ENCODE measurements at regions not wholly inside any gene's neighbourhood (a gene's known extent, or its start where the extent isn't known, plus 50 kb on each side); places are given as distances from the start of the nearest gene placed in this dataset.

DNA sequence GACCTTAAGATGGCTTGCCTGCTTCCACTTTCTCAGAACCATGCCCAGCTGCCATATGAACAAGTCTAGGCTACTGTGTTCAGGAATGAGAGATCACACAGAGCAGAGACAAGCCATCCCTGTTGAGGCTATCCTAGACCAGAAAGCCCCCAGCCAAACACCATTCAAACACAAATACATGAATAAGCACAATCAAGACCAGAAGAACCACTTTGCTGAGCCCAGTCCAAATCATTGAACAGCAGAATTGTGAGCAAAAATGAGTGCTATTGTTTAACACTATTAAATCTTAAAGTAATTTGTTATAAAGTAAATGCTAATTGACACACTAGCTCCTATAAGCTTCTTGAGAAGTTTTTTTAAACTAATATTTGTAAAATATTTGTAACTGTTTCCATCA lies 79.0 kb upstream of the LYZL1 start:
- TF ChIP-seq, protein P1, sequence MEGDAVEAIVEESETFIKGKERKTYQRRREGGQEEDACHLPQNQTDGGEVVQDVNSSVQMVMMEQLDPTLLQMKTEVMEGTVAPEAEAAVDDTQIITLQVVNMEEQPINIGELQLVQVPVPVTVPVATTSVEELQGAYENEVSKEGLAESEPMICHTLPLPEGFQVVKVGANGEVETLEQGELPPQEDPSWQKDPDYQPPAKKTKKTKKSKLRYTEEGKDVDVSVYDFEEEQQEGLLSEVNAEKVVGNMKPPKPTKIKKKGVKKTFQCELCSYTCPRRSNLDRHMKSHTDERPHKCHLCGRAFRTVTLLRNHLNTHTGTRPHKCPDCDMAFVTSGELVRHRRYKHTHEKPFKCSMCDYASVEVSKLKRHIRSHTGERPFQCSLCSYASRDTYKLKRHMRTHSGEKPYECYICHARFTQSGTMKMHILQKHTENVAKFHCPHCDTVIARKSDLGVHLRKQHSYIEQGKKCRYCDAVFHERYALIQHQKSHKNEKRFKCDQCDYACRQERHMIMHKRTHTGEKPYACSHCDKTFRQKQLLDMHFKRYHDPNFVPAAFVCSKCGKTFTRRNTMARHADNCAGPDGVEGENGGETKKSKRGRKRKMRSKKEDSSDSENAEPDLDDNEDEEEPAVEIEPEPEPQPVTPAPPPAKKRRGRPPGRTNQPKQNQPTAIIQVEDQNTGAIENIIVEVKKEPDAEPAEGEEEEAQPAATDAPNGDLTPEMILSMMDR (IDR thresholded peaks at IDR 0.05; ENCODE audit: low read depth, low read length): no peak
- in situ Hi-C loops (cut with HindIII; ENCODE audit: low sequenced_read_pairs): no loop called here
- DNase-seq (ENCODE audit: low read depth, low spot score): no peak
- no peak overlapping the region for H3K4me3 ChIP-seq (ENCODE audit: low read depth, low read length)

DNA sequence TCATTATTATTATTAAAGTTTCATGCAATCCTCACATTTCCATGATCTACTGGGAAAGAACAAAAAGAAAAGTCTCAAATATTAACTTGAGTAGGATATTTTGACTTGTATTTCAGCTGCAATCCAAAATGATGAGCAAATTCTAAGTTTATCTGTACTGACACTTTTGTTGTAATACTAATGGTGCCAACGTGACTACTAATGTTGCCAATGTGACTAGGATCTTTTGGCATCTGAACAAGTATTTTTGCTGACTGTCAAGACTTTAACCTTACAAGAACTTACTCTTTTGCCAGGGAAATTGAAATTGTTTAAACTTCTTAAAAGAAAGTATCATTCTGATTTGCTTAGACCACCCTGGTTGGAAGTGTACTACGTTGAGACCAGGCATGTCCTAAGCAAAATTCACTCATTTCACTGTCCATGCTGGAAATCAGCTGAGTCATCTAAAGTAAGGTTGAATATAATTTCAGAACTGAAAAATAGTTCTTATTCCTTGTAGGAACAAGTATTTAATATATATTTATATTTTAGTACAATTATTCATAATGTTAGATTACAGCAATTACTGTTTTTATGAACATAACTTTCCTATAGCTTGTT lies 78.5 kb upstream of the LYZL1 start:
- TF ChIP-seq, protein P1 (IDR thresholded peaks at IDR 0.05; ENCODE audit: low read depth, low read length): no peak
- DNase-seq (ENCODE audit: low read depth, low spot score): no peak
- H3K4me3 ChIP-seq (ENCODE audit: low read depth, low read length): no peak overlapping the region
- in situ Hi-C loops (cut with HindIII; ENCODE audit: low sequenced_read_pairs): no loop called here

DNA sequence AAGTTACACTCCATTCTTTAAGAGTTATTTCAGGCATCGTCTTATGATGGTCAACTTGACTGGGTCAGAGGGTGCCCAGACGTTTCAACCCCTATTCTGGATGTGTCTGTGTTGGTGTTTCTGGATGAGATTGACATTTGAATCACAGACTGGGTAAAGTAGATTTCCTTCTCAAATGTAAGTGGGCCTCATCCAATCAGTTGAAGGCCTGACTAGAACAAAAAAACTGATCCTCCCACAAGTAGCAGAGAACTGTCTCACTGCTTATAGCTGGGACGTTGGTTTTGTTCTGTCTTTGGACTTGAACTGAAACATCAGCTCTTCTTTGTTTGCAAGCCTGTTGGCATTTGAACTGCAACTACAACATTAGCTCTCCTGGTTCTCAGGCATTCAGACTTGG lies 76.3 kb upstream of the LYZL1 start:
- TF ChIP-seq, protein P1 (IDR thresholded peaks at IDR 0.05; ENCODE audit: low read depth, low read length): no peak
- no peak for DNase-seq (ENCODE audit: low read depth, low spot score)
- in situ Hi-C loops (cut with HindIII; ENCODE audit: low sequenced_read_pairs): no loop called here
- no peak overlapping the region for H3K4me3 ChIP-seq (ENCODE audit: low read depth, low read length)

DNA sequence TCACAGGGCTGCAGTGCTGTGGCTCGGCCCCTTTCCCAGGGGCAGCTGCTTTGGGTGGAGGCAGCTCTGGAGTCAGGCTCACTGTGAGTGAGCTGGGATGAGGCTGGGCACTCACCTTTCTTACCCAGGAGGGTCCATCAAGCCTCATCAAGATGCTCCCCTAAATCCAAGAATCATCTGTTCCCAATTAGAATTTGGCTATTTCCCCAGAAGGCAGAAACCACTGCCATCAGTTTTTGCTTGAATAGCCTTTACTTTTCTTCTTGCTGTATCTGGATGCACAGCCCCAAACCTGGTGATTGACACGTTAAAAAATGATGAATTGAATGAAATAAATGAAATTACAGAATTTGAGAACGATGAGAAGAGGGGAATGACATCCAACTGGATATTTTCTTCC lies 74.3 kb upstream of the LYZL1 start:
- DNase-seq (ENCODE audit: low read depth, low spot score): no peak
- in situ Hi-C loops (cut with HindIII; ENCODE audit: low sequenced_read_pairs): no loop called here
- TF ChIP-seq, protein P1 (IDR thresholded peaks at IDR 0.05; ENCODE audit: low read depth, low read length): no peak
- H3K4me3 ChIP-seq (ENCODE audit: low read depth, low read length): no peak overlapping the region

DNA sequence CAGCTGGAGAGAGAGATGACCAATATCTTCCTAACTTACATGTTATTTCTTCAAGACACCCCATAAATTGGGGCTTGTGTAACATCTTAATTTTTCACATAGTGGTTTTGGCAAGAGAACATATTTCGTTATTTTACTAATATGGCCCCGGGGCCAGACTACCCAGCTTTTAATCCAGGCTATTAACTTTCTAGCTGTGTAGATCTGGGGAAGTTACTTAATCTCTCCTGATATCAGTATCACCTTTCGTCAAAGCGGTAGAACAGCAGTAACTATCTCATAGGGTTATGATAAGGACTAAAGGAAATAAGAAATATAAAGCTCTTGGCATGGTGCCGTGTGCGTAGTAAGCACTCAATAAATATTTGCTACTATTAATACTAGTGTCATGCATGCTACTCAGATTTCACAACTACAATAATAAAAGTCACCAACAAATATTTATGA lies 71.6 kb upstream of the LYZL1 start:
- no peak overlapping the region for H3K4me3 ChIP-seq (ENCODE audit: low read depth, low read length)
- in situ Hi-C loops (cut with HindIII; ENCODE audit: low sequenced_read_pairs): no loop called here
- DNase-seq (ENCODE audit: low read depth, low spot score): no peak
- TF ChIP-seq, protein P1 (IDR thresholded peaks at IDR 0.05; ENCODE audit: low read depth, low read length): no peak

DNA sequence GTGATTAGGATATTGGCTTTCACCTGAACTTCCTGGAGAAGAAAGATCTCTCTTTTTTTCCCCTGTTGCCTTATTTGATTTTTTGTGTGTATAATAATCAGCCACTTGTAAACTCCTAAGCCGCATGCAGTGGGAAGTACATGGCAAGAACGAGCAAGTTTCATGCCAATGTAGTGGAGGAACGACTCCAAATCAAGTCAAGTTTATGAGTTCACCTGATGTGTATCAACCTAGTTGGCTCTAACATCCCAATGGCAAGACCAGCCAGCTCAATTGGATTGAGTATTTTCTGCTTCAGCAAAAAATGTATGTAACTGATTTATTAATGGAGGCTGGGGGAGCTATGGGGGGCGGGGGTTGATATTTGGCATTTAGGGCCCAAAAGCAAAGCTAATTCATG lies 65.5 kb upstream of the LYZL1 start:
- no peak overlapping the region for H3K4me3 ChIP-seq (ENCODE audit: low read depth, low read length)
- in situ Hi-C loops (cut with HindIII; ENCODE audit: low sequenced_read_pairs): no loop called here
- no peak for DNase-seq (ENCODE audit: low read depth, low spot score)
- TF ChIP-seq, protein P1 (IDR thresholded peaks at IDR 0.05; ENCODE audit: low read depth, low read length): no peak
